ENCODE measurements at regions not wholly inside any gene's neighbourhood (a gene's known extent, or its start where the extent isn't known, plus 50 kb on each side); places are given as distances from the start of the nearest gene placed in this dataset.

DNA sequence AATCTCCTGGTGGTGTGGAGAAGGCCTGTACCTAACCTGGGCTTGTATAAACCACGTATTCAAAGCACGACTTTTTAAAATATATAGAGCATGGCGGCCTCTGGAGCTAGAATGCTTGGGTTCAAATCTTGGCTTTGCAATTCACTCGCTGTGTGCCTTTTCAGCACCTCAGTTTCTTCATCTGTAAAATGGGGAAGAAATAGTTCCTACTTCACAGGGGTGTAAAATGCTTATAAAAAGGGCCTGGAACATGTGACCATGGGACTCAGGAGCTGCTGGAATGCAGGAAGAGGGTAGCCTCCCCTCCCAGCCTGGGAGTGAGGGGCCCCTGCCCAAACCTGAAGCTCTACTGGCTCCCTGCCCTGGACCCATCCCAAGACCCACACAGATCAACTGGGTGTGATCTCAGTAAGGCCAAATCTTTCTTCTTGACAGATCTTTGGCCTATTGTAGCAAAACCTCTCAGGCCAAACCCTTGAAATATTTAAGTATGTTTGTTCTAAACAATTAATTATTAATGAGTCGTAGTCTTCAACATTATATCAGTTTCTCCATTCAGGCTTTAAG is 269.0 kb downstream of the ZSWIM6 start:
- TF ChIP-seq, protein P1, sequence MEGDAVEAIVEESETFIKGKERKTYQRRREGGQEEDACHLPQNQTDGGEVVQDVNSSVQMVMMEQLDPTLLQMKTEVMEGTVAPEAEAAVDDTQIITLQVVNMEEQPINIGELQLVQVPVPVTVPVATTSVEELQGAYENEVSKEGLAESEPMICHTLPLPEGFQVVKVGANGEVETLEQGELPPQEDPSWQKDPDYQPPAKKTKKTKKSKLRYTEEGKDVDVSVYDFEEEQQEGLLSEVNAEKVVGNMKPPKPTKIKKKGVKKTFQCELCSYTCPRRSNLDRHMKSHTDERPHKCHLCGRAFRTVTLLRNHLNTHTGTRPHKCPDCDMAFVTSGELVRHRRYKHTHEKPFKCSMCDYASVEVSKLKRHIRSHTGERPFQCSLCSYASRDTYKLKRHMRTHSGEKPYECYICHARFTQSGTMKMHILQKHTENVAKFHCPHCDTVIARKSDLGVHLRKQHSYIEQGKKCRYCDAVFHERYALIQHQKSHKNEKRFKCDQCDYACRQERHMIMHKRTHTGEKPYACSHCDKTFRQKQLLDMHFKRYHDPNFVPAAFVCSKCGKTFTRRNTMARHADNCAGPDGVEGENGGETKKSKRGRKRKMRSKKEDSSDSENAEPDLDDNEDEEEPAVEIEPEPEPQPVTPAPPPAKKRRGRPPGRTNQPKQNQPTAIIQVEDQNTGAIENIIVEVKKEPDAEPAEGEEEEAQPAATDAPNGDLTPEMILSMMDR (IDR thresholded peaks at IDR 0.05; ENCODE audit: unreplicated experiment) = no peak
- Mint-ChIP-seq H3K36me3 (no peaks in the 10 kb centered on the region), H3K4me3 (no peak overlapping the region), H3K27ac (peak overlapping the region; percentile 42), H3K27me3 (ENCODE audit: low read depth) (no peaks in the 10 kb centered on the region), H3K4me1 (peaks cover 50% of the 10 kb centered on the region), H3K9me3 (peaks cover 12% of the 10 kb centered on the region)
- no peak for DNase-seq (ENCODE audit: low spot score in 2 of 2, unreplicated experiment in 2 of 2)

DNA sequence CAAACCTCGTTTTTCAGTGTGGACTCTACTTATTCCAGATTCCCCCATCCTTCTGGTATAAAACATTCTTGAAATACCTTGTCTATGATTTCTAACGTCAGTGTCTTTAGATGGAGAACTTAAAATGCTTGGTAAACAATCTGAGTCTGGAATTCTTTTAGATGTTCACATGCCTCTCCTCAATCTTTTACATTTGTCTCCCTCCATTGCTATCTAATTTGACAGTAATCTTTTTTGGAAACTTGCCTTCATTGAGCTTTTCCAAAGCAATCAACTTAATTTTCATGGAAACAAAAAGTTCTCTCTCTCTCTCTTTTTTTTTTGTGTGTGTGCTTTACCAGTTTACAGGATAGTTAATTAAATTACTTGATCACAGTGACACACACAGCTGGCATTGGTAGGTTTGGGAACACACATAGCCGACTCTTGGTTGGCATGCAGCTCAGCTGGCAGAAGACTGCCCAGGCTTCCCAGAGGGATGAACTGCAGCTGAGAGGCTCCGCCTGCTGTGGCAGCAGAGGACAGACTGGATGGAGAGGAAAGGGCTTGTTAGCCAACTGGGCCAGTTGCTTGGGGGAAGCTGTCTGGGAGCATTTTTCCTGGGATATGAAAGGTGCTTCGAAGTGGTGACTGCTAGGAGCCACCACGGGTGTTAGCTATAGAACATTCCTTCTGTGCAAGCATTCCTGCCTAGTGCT is 271.3 kb downstream of the ZSWIM6 start:
- H3K9me3 Mint-ChIP-seq = no peaks in the 10 kb centered on the region
- H3K4me1 Mint-ChIP-seq = peaks cover 50% of the 10 kb centered on the region
- DNase-seq (ENCODE audit: low spot score in 2 of 2, unreplicated experiment in 2 of 2) = no peak
- H3K27ac Mint-ChIP-seq = peak overlapping the region; percentile 11
- H3K4me3 Mint-ChIP-seq = no peak overlapping the region
- H3K36me3 Mint-ChIP-seq = no peaks in the 10 kb centered on the region
- TF ChIP-seq, protein P1 (IDR thresholded peaks at IDR 0.05; ENCODE audit: unreplicated experiment) = no peak
- no peaks in the 10 kb centered on the region for H3K27me3 Mint-ChIP-seq (ENCODE audit: low read depth)

DNA sequence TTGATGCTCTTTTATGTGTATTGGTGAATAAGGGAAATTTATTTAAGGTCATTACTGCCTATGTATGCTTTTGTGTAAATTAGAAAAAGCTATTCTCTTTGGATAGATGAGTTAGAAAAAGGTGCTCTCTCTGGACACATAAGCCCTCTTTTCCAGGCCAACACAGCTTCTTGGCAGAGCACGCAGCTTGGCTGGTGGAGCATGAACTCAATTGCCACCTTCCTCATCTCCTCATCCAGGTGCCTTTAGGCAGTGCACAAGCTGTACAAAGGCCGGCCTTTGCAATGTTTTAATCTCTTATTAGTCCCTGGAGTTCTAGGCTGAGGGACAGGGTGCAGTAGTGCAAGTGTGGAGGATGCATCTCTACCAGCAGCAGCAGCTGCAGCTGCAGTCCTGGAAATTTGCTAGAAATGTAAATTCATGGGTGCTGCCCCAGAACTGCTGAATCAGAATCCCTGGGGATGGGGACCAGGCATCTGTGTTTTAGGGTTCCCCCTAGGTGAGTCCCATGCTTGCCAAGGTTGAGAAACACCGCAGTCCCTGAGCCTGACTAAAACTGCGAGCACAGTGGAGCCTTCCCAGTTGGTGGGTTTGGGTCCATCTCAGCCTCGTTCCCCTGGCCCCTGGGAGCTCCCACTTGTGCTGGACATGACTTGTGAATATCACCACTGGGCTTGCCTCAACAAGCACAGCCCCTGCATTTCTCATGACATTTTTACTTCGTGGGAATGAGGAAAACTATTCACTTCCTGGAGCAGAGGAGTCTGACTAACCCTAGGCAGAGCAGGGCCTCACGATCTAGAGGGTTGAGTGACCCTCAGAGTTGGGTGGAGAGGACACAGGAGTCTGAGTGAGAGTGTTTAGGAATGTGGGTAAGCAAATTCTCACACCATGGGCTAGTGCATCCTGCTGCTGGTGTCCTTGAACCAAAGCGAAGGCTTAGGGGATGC is 272.3 kb downstream of the ZSWIM6 start:
- TF ChIP-seq, protein P1 (IDR thresholded peaks at IDR 0.05; ENCODE audit: unreplicated experiment) = no peak
- Mint-ChIP-seq H3K36me3 (no peaks in the 10 kb centered on the region), H3K27ac (no peak overlapping the region), H3K4me1 (peaks cover 49% of the 10 kb centered on the region), H3K4me3 (no peak overlapping the region), H3K9me3 (no peaks in the 10 kb centered on the region), H3K27me3 (ENCODE audit: low read depth) (no peaks in the 10 kb centered on the region)
- no peak for DNase-seq (ENCODE audit: low spot score in 2 of 2, unreplicated experiment in 2 of 2)

DNA sequence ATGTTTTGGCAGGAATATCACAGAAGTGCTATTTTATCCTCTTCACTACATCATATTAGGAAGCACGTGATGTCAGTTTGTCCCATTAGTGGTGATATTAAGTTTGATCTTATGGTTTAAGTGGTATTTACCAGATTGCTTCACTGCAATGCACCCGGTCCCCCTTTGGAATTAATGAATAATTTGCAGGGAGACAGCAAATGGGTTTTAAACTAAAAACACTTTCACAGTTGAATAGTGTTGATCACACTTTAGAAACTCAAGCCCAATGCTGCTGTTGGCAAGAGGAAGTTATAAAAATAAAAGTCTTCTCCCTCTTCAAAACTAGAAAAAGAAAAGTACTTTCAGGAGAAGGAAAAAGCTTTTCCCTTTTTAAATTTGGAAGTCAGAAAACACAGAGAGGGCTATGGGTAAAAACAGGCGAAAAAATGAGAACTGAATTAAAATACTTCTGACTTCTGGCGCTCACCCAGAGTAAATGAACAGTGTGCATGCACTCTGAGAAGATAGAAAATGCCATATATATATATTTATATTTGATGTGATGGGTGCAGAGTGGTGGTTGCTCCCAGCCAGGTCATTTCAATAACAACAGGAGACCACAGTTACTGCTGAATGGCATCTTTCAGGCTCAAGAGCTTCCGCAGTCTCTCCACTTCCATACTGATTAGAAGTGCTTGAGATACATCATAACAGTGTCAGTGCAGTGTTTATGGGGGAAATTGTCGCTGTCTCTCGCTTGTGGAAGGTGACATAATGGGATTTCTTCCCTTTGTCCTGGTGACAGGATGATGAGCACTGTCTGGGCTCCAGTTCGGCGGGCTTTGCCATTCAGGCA is 278.0 kb downstream of the ZSWIM6 start:
- Mint-ChIP-seq H3K36me3 (no peaks in the 10 kb centered on the region), H3K27me3 (ENCODE audit: low read depth) (peaks cover 4% of the 10 kb centered on the region), H3K27ac (no peak overlapping the region), H3K4me3 (no peak overlapping the region), H3K9me3 (no peaks in the 10 kb centered on the region), H3K4me1 (peaks cover 6% of the 10 kb centered on the region)
- TF ChIP-seq, protein P1 (IDR thresholded peaks at IDR 0.05; ENCODE audit: unreplicated experiment) = no peak
- DNase-seq (ENCODE audit: low spot score in 2 of 2, unreplicated experiment in 2 of 2) = no peak

DNA sequence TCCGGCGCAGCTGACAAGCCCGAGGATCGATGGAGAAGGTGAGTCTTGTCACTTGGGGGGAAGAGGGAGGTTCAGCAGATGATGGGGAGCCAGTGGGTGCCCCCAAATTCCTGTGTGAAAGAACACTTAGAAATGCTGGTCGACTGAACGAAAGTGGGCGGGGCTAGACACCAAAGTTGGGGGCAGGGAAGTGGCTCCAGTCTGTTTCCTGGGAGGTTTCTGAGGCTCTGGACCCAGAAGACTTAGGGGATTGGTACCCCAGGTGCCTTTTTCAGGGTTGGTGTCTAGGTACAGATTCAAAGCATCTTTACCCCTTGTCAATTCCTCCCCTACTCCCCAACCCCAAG is 278.6 kb downstream of the ZSWIM6 start:
- peaks cover 4% of the 10 kb centered on the region for H3K27me3 Mint-ChIP-seq (ENCODE audit: low read depth)
- H3K9me3 Mint-ChIP-seq = no peaks in the 10 kb centered on the region
- H3K27ac Mint-ChIP-seq = no peak overlapping the region
- H3K4me3 Mint-ChIP-seq = no peak overlapping the region
- H3K36me3 Mint-ChIP-seq = no peaks in the 10 kb centered on the region
- TF ChIP-seq, protein P1 (IDR thresholded peaks at IDR 0.05; ENCODE audit: unreplicated experiment) = no peak
- DNase-seq (ENCODE audit: low spot score in 2 of 2, unreplicated experiment in 2 of 2) = no peak
- H3K4me1 Mint-ChIP-seq = peaks cover 3% of the 10 kb centered on the region

All from mesothelial cell of epicardium (in vitro differentiated cells).